A673 (cell line): ENCODE measurements at regions not wholly inside any gene's neighbourhood (a gene's known extent, or its start where the extent isn't known, plus 50 kb on each side); places are given as distances from the start of the nearest gene placed in this dataset.
"Not testable (repeated sequence)": the region's sequence is repeated elsewhere in the genome, so short reads cannot be mapped to it uniquely, and the experiment has no call there.

Experiments used
- EZH2 ChIP-seq: fragments of 200-600 bp; sonication (generic); IDR thresholded peaks from 2 replicates; pipeline ENCODE4 v1.6.1; 2017; ENCODE audit warnings: borderline replicate concordance, low read depth, mild to moderate bottlenecking, mixed read lengths, antibody characterized with exemption, low read length; ENCODE audit not compliant: poor library complexity, severe bottlenecking
- TF ChIP-seq, protein P1 (sequence below): fragments of 300-800, 200-600 bp; sonication (generic); conservative IDR thresholded peaks from 2 replicates; pipeline ENCODE4 v1.5.1; 2017; ENCODE audit warnings: low read depth, mild to moderate bottlenecking, antibody characterized with exemption, low read length, moderate library complexity, mixed read lengths

DNA sequence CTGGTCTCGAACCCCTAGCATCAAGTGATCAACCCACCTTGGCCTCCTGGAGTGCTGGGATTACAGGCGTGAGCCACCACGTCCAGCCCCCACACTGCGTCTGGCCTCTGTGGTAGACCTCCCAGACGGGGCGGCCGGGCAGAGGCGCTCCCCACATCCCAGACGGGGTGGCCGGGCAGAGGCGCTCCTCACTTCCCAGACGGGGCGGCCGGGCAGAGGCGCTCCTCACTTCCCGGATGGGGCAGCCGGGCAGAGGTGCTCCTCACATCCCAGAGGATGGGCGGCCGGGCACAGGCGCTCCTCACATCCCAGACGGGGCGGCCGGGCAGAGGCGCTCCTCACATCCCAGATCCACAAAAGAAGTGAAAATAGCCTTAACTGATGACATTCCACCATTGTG is 1891.0 kb upstream of the CDH9 start:
- TF ChIP-seq, protein P1, sequence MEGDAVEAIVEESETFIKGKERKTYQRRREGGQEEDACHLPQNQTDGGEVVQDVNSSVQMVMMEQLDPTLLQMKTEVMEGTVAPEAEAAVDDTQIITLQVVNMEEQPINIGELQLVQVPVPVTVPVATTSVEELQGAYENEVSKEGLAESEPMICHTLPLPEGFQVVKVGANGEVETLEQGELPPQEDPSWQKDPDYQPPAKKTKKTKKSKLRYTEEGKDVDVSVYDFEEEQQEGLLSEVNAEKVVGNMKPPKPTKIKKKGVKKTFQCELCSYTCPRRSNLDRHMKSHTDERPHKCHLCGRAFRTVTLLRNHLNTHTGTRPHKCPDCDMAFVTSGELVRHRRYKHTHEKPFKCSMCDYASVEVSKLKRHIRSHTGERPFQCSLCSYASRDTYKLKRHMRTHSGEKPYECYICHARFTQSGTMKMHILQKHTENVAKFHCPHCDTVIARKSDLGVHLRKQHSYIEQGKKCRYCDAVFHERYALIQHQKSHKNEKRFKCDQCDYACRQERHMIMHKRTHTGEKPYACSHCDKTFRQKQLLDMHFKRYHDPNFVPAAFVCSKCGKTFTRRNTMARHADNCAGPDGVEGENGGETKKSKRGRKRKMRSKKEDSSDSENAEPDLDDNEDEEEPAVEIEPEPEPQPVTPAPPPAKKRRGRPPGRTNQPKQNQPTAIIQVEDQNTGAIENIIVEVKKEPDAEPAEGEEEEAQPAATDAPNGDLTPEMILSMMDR, result not testable (repeated sequence)
- not testable (repeated sequence) for TF ChIP-seq EZH2
